Esophagus muscularis mucosa (tissue), 3 donors: ENCODE measurements at regions not wholly inside any gene's neighbourhood (a gene's known extent, or its start where the extent isn't known, plus 50 kb on each side); places are given as distances from the start of the nearest gene placed in this dataset.

Experiments
- POLR2A ChIP-seq: fragments of 450-650 bp; IDR thresholded peaks from one replicate; pipeline ENCODE4 v1.6.1; 2017; ENCODE audit warnings: antibody characterized with exemption, moderate library complexity, mild to moderate bottlenecking, low read depth
- TF ChIP-seq, protein P1 (sequence below), 3 experiments: fragments of 200-600 bp in 2 of 3; fragments of 450-650 bp in 1 of 3; sonication (generic) in 2 of 3; IDR thresholded peaks; one replicate each; pipeline ENCODE4 v1.5.1; 2017 to 2019; ENCODE audit warnings: antibody characterized with exemption in 3 of 3, mild to moderate bottlenecking in 2 of 3, moderate library complexity in 1 of 3

DNA sequence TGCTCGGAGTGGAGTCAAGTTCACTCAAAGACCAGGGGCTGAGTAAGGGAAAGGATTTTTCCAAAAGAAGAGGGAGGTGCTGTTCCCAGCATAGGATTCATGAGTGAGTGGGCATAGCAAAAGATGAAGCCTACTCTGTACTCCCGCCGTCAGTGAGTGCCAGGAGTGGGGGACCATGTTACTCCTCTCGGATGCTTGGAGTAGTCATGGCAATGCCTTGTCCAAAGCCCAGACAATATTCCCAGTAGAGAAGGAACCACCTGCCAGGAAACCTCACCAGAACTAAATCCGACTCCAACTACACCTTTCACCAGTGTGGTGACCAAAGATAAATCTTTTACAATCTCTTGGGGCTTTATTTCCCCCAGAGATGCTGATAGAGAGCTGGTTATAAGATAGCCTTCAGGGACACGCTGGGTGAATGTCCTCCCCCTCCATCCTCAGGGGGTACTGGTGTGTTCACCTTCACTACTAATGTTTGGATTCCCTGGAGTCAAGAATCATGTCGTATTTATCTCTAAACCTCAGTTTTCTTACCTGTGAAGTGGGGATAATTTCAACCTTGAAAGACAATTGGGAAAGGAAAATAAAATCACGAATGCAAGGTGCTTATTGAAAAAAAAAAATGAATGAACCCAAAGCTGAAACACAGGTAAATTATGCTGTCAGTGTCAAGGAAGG lies 165.2 kb downstream of the NSG2 start:
- no peak for TF ChIP-seq POLR2A
- TF ChIP-seq, protein P1, sequence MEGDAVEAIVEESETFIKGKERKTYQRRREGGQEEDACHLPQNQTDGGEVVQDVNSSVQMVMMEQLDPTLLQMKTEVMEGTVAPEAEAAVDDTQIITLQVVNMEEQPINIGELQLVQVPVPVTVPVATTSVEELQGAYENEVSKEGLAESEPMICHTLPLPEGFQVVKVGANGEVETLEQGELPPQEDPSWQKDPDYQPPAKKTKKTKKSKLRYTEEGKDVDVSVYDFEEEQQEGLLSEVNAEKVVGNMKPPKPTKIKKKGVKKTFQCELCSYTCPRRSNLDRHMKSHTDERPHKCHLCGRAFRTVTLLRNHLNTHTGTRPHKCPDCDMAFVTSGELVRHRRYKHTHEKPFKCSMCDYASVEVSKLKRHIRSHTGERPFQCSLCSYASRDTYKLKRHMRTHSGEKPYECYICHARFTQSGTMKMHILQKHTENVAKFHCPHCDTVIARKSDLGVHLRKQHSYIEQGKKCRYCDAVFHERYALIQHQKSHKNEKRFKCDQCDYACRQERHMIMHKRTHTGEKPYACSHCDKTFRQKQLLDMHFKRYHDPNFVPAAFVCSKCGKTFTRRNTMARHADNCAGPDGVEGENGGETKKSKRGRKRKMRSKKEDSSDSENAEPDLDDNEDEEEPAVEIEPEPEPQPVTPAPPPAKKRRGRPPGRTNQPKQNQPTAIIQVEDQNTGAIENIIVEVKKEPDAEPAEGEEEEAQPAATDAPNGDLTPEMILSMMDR (IDR thresholded peaks at IDR 0.05): no peak
